ENCODE measurements at regions not wholly inside any gene's neighbourhood (a gene's known extent, or its start where the extent isn't known, plus 50 kb on each side); places are given as distances from the start of the nearest gene placed in this dataset.

DNA sequence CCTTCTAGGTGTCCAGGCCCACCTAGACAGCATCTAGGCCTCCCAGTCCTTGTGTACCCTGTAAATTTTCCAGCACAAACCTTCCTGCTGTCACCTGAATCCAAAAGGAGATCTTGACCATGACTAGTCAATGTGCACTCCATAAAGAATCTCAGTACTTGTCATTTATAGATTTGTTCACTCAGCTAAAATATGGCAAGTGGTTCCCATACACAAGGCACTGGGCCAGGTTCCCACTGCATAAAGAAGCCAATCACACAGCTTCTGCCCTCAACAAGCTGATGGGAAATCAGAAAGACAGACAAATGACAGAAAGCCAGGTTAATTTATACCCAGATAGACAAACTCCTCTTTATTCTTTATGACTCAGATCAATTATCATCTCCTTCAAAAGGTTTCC lies 526.8 kb downstream of the CD83 start:
- no peak overlapping the region for H3K4me3 ChIP-seq
- TF ChIP-seq, protein P1, sequence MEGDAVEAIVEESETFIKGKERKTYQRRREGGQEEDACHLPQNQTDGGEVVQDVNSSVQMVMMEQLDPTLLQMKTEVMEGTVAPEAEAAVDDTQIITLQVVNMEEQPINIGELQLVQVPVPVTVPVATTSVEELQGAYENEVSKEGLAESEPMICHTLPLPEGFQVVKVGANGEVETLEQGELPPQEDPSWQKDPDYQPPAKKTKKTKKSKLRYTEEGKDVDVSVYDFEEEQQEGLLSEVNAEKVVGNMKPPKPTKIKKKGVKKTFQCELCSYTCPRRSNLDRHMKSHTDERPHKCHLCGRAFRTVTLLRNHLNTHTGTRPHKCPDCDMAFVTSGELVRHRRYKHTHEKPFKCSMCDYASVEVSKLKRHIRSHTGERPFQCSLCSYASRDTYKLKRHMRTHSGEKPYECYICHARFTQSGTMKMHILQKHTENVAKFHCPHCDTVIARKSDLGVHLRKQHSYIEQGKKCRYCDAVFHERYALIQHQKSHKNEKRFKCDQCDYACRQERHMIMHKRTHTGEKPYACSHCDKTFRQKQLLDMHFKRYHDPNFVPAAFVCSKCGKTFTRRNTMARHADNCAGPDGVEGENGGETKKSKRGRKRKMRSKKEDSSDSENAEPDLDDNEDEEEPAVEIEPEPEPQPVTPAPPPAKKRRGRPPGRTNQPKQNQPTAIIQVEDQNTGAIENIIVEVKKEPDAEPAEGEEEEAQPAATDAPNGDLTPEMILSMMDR (IDR thresholded peaks at IDR 0.05): no peak
- no peak for DNase-seq (ENCODE audit: low spot score)
- no peak overlapping the region for H3K27ac ChIP-seq

DNA sequence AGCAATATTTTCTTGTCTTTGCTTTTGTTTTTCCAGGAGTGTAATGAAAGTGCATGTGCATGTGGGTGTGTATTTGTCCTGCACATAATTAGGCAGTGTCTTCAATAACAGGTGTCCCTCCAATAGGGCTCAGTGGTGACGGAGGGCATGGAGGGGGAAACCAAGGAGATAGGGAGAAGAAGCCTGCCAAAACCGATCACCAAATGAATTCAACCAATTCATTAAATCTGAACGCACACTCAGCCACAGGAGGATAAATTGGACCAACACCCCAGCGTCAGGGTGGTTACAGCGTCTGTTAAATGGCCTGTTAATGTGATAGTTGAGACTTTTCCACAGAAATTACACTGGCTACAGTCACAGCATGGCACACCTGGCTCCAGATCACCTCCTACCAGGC lies 527.6 kb downstream of the CD83 start:
- H3K27ac ChIP-seq: no peak overlapping the region
- no peak overlapping the region for H3K4me3 ChIP-seq
- TF ChIP-seq, protein P1 (IDR thresholded peaks at IDR 0.05): no peak
- no peak for DNase-seq (ENCODE audit: low spot score)

GRCh38 chr6:14645841-14646240 lies 528.3 kb downstream of the CD83 start:
- no peak overlapping the region for H3K4me3 ChIP-seq
- no peak for DNase-seq (ENCODE audit: low spot score)
- no peak overlapping the region for H3K27ac ChIP-seq
- TF ChIP-seq, protein P1 (IDR thresholded peaks at IDR 0.05): no peak

DNA sequence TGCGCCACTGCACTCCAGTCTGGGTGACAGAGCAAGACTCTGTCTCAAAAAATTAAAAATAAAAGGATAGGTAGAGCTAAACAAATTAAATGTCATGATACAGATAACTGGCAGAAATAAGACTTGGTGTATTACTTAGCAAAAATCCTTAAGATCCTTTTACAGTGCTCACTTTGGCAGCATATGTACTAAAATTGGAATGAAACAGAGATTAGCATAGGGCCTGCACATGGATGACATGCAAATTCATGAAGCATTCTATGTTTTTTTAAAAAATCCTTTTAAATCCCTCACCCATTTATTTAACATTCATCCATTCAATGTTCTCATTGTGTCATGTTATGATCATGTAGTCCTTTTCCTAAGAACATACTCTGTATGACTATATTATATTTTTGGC lies 528.8 kb downstream of the CD83 start:
- Histone ChIP-seq H3K4me3 (no peak overlapping the region), H3K27ac (no peak overlapping the region)
- no peak for DNase-seq (ENCODE audit: low spot score)
- TF ChIP-seq, protein P1 (IDR thresholded peaks at IDR 0.05): no peak

DNA sequence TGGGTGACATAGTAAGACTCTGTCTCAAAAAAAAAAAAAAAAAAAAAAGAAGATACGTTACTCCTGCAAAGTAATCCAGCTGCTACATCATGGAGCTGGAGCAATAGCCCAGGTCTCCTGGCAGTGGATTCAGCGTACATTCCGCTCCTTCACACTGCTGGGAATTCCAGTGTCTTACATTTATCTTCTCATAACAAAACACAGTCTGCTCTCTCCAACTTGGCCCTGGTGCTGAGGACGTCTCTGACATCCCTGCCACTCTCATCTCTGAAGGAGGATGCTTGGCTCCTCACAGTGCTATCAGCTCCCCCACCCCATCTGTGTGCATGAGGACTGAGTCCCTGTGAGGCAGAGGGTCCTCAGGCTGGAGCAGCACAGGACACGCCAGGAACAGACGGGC lies 529.8 kb downstream of the CD83 start:
- no peak for DNase-seq (ENCODE audit: low spot score)
- Histone ChIP-seq H3K4me3 (no peak overlapping the region), H3K27ac (no peak overlapping the region)
- TF ChIP-seq, protein P1 (IDR thresholded peaks at IDR 0.05): no peak

DNA sequence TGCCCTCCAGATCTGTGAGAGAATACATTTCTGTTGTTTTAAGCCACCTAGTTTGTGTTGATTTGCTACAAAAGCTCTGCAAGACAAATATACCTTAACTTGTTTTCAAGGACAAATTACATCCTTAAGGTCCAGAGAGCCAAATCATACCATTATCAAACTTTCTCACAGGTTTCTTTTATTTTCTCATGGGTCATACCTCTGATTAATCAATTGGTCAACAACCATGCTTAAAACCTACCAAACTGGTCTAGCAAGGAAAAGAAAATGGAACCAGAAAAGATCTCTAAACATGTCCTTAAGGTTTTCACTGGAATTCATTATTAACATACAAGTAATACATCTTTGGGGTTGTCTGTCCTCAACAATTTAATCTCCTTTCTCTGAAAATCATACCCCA lies 535.0 kb downstream of the CD83 start:
- no peak for DNase-seq (ENCODE audit: low spot score)
- H3K27ac ChIP-seq: no peak overlapping the region
- H3K4me3 ChIP-seq: no peak overlapping the region
- TF ChIP-seq, protein P1 (IDR thresholded peaks at IDR 0.05): no peak

DNA sequence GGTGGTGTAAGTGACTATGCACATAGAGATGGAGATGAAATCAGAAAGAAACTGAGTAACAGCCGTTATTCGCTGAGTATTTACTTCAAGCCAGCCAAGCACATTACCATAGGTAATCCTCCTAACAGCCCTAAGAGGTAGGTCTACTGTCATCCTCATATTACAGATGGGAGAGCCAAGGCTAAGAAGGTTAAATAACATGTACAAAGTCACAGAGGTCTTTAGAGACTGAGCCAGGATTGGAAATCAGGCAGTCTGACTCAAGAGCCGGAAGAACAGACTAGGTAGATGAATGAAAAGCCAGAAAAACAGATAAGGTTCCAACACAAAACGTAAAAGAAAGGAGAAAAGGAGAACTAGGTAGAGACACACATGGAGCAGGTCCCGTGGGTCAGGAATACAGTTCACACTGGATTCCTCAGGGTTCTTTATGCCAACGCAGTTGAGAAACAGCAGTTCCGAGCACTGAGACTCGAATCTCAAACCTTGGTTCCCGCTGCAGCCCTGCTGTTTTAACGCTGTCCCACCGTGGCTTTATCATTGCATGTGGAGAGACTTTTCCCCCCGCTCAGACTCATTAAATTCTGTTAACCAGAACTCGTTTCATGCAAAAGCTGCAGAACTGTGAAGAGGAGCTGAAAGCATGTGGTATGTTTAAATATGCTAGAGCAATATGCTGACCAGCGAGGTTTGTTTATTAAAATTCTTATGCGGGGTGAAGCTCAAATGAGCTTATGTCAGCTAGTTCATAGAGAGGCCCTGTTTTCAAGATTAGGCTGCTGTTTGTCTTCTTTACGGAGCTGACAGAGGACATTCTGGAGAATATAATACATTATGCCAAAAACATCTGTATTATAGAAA lies 537.9 kb downstream of the CD83 start:
- Histone ChIP-seq H3K27ac (no peak overlapping the region), H3K4me3 (no peak overlapping the region)
- TF ChIP-seq, protein P1 (IDR thresholded peaks at IDR 0.05): no peak
- DNase-seq (ENCODE audit: low spot score): no peak

Data from coronary artery (tissue), 2 donors.